EL (cell line): ENCODE measurements at regions not wholly inside any gene's neighbourhood (a gene's known extent, or its start where the extent isn't known, plus 50 kb on each side); places are given as distances from the start of the nearest gene placed in this dataset.
A peak's percentile ranks its signal among the peaks of the same experiment; 100 is the strongest.

Experiments
- DNase-seq: peaks from one replicate; pipeline ENCODE4 v3.0.0-alpha.2; 2016

GRCh38 chr3:8825153-8825825, 55.9 kb upstream of the OXTR start:
- no peak for DNase-seq

DNA sequence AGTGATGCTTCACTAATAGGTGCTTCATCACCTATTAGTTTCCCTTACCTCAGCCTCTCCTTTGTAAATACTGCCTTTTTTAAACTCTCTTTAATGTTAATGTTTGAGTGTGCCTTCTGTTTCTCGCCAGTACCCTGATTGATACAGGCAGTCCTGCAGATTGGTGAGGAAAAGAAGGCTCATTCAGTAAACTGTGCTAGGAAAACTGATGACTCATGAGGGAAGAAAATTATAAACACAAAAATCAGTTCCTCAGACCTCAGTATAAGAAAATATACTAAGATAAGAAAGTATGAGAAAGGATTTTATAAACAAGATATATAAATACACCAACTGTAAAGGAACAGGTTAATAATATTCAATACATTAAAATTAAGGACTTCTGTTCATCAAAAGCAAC, 54.8 kb upstream of the OXTR start:
- no peak for DNase-seq

DNA sequence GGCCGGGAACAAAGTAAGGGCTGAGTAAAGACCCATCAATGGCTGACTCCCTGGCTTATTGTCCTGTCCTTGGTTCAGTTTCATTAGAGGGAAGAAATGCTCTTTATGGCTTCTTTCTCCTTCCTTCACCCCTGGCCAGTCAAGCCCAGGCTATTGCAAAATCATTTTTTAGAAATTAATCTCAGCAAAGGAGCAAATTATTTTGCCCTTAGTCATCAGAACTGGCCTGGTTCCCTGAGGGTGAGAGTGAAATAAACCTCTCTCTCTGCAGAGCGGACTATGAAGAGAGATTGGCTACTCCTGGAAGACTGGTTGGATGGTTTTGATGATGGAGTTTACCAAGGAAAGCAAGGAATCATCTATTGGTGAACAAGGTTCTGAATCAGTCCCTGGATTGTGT, 52.7 kb upstream of the OXTR start:
- DNase-seq = peak; percentile 87
